ENCODE measurements at regions not wholly inside any gene's neighbourhood (a gene's known extent, or its start where the extent isn't known, plus 50 kb on each side); places are given as distances from the start of the nearest gene placed in this dataset.

DNA sequence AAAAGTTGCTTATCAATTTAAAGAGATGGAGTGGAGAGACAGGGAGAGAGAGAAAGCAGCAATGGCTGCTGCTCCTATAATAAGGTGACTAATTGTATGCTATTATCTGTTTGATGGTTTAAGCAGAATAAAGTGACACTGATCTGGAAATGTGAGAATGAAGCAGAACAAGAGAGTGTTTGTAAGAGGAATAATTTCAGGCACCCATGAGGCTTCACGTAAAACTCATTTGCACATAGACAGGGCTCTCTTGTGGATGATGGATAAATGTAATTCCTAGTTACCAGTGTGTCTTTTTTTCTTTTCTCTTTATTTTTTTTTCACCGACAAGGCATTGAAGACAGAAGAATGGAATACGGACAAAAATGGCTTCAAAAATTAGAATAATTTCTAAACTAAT is 228.8 kb upstream of the TYRP1 start:
- TF ChIP-seq YY1 (IDR thresholded peaks at IDR 0.05; ENCODE audit: insufficient read depth, insufficient read length) (no peak), ZNF274 (IDR thresholded peaks at IDR 0.05; ENCODE audit: low read depth, low read length) (no peak), SUZ12 (IDR thresholded peaks at IDR 0.05; ENCODE audit: extremely low read depth, insufficient read depth, insufficient read length) (no peak)
